Right cardiac atrium (tissue), 5 donors: ENCODE measurements at regions not wholly inside any gene's neighbourhood (a gene's known extent, or its start where the extent isn't known, plus 50 kb on each side); places are given as distances from the start of the nearest gene placed in this dataset.

Experiments
- ATAC-seq, 2 donors: fragments of 200-7000 bp; cut with Tn5 transposase; one replicate each; pipeline versions ENCODE4 v1.8.0 to v1.9.1; 2020; ENCODE audit warnings: moderate library complexity in 2 of 2, mild to moderate bottlenecking in 1 of 2
- DNase-seq, 3 donors: peaks; one replicate each; pipeline ENCODE4 v3.0.0-alpha.2; 2020
- H3K27ac ChIP-seq: one replicate; pipeline ENCODE4 v1.5.1; 2013; ENCODE audit warnings: mild to moderate bottlenecking, low read length, control low read depth, moderate library complexity
- H3K27me3 ChIP-seq: one replicate; pipeline ENCODE4 v1.6.1; 2013; ENCODE audit not compliant: control insufficient read depth, insufficient read depth
- H3K4me1 ChIP-seq: one replicate; pipeline ENCODE4 v1.6.1; 2013; ENCODE audit warnings: low read length; ENCODE audit not compliant: control insufficient read depth, insufficient read depth
- H3K4me3 ChIP-seq: one replicate; pipeline ENCODE4 v1.5.1; 2013; ENCODE audit warnings: low read length, control low read depth
- H3K9me3 ChIP-seq: one replicate; pipeline ENCODE4 v1.6.1; 2013; ENCODE audit warnings: low read length; ENCODE audit not compliant: control insufficient read depth
- WGBS: extraction: QIAGEN DNeasy Blood & Tissue Kit; methylation state at CpG from one replicate; pipeline ENCODE4 v1.1.7; 2013; 5-methylcytosine and 5-hydroxymethylcytosine counted together
- intact Hi-C, 4 donors: fragments of 100-400 bp; cut with DNase I; formaldehyde crosslinking; loops; one replicate each; pipeline versions ENCODE4 v1.11.0 to v1.14.0; 2022 to 2023
- donor health status: healthy with polysubstance abuse.
- donor health status: DM: no; HTN: yes; CAD: no.
- donor health status: DM: no; HTN: no; CAD: no.
- donor health status: DM: no; HTN: yes; CAD: no; lungs with severe emphysema.
- donor health status: DM: yes; HTN: yes; CAD: no.

DNA sequence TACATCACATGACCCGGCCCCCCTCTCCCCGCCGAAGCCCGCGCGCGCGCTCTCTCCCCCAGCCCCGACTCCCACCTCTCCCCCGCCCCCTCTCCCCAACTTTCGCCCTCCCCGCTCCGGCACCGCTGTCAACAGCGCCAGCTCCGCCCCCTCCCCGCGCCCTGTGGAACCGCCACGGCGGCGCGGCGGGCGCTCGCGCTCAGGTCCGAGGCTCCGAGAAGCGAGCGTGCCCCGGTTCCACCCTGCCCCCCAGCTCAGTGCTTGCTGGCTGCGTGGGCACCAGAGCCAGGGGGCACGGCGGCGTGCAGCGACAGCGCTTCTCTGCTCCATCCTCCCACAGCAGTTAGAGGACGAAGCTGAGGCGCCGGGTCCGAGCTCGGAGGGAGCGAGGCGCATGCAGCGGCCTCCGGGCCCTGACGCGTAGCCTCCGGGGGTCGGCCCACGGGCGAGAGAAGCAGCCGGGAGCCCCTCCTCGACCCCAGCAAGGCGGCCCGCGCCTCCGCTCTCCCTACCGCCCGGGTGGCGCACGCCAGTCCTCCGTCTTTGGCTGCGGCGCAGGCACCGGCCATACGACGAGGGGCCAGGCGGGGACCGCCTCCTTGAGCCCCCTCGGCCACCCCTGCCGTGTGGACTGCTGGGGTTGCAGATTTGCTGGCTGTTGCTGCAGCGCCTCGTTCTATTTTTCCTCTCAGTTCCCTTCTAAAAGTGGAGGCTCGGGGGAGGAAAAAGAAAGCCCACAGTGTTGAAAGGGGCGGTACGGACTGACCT, 109.5 kb downstream of the KCNRG start:
- Histone ChIP-seq H3K4me3 (peak overlapping the region; percentile 55), H3K27ac (peak overlapping the region; percentile 94), H3K4me1 (no peaks in the 10 kb centered on the region), H3K9me3 (no peaks in the 10 kb centered on the region), H3K27me3 (no peaks in the 10 kb centered on the region)
- intact Hi-C loops, result no loop called here
- WGBS, result under 1% methylated on average over 78 of the region's 78 CpGs
- DNase-seq (peak; percentile 43 to 99 (median 98)), ATAC-seq (peak; percentile 24 to 42)

- intact Hi-C loops, result no loop called here
- Histone ChIP-seq H3K9me3 (no peaks in the 10 kb centered on the region), H3K4me3 (peak overlapping the region; percentile 55), H3K27ac (peak overlapping the region; percentile 94), H3K27me3 (no peaks in the 10 kb centered on the region), H3K4me1 (no peaks in the 10 kb centered on the region)
- DNase-seq, result peak in 1 of 3 donors; percentile 31
- peak; percentile 2 for ATAC-seq
- WGBS, result under 1% methylated on average over 31 of the region's 31 CpGs
Observed at GRCh38 chr13:50125304-50125553, 110.0 kb downstream of the KCNRG start.

GRCh38 chr13:50125554-50126262, 110.5 kb downstream of the KCNRG start:
- Histone ChIP-seq H3K4me1 (no peaks in the 10 kb centered on the region), H3K27ac (peak overlapping the region; percentile 49), H3K4me3 (peak overlapping the region; percentile 55), H3K9me3 (no peaks in the 10 kb centered on the region), H3K27me3 (no peaks in the 10 kb centered on the region)
- ATAC-seq (peak; percentile 48 to 53), DNase-seq (peak; percentile 89 to 97 (median 96))
- intact Hi-C loops, result no loop called here
- 2% methylated on average over 87 of the region's 87 CpGs for WGBS

- WGBS, result 69% methylated on average over 28 of the region's 28 CpGs
- Histone ChIP-seq H3K27me3 (no peaks in the 10 kb centered on the region), H3K4me1 (no peaks in the 10 kb centered on the region), H3K27ac (peak overlapping the region; percentile 49), H3K4me3 (peak overlapping the region; percentile 55), H3K9me3 (no peaks in the 10 kb centered on the region)
- intact Hi-C loops, result no loop called here
- DNase-seq (peak in 2 of 3 donors; percentile 49 to 67), ATAC-seq (no peak)
Observed at GRCh38 chr13:50126263-50126992, 111.2 kb downstream of the KCNRG start.

DNA sequence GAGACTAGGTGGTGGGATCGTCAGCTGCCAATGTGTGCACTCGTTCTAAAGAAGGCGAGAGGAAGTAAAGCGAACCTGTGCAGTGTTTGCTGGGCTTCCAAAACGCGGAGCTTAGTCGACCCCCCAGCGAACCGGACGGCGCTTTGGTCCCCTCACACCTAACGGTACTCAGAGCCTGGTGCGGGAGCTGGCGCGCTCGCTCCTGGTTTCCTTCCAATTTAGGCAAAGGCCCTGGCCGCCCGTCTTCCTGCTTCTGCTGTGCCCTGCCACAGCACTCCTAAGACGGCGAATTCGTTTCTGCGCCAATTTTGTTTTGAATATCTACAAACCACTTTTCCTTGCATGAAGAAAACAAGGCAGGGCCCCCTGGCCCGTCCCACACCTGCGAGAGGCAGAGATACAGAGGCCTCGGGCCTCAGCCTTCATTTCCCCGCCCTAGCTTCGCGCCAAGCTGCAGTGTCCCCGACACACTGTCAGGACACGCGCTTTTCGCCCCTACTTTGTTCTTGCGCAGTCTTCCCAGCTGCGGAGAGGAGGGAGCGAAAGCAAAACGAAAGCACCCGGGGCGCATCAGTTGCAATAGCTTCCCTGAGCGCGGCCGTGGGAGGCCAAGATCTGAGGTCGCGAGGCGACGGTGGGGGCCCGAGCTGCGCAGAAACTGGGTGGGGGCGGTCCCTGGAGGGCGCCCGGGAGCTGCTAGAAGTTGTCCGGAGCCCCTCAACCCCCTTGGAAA, 111.9 kb downstream of the KCNRG start:
- H3K4me1 ChIP-seq, result no peaks in the 10 kb centered on the region
- H3K27me3 ChIP-seq, result no peaks in the 10 kb centered on the region
- H3K4me3 ChIP-seq, result peak overlapping the region; percentile 48
- DNase-seq, result peak; percentile 40 to 81 (median 74)
- no peaks in the 10 kb centered on the region for H3K9me3 ChIP-seq
- ATAC-seq, result no peak
- intact Hi-C loops, result no loop called here
- 40% methylated on average over 51 of the region's 51 CpGs for WGBS
- no peak overlapping the region for H3K27ac ChIP-seq

GRCh38 chr13:50127726-50128291, 112.6 kb downstream of the KCNRG start:
- no peaks in the 10 kb centered on the region for H3K9me3 ChIP-seq
- DNase-seq, result peak in 2 of 3 donors; percentile 47 to 60
- no peaks in the 10 kb centered on the region for H3K27me3 ChIP-seq
- 56% methylated on average over 39 of the region's 39 CpGs for WGBS
- no peak overlapping the region for H3K27ac ChIP-seq
- H3K4me3 ChIP-seq, result peak overlapping the region; percentile 48
- no peaks in the 10 kb centered on the region for H3K4me1 ChIP-seq
- intact Hi-C loops, result no loop called here
- ATAC-seq, result no peak

- no peak overlapping the region for H3K27ac ChIP-seq
- DNase-seq (peak in 2 of 3 donors; percentile 29 to 38), ATAC-seq (no peak)
- no peaks in the 10 kb centered on the region for H3K27me3 ChIP-seq
- no peak overlapping the region for H3K4me3 ChIP-seq
- no peaks in the 10 kb centered on the region for H3K4me1 ChIP-seq
- no peaks in the 10 kb centered on the region for H3K9me3 ChIP-seq
- intact Hi-C loops, result no loop called here
- 83% methylated on average over 18 of the region's 18 CpGs for WGBS
Observed at GRCh38 chr13:50128428-50128931, 113.2 kb downstream of the KCNRG start.

- intact Hi-C loops, result no loop called here
- ATAC-seq (no peak), DNase-seq (no peak)
- no peaks in the 10 kb centered on the region for H3K9me3 ChIP-seq
- 40% methylated on average over 30 of the region's 30 CpGs for WGBS
- H3K27ac ChIP-seq, result no peak overlapping the region
- H3K4me1 ChIP-seq, result no peaks in the 10 kb centered on the region
- H3K4me3 ChIP-seq, result peak overlapping the region; percentile 57
- H3K27me3 ChIP-seq, result no peaks in the 10 kb centered on the region
Observed at GRCh38 chr13:50129081-50129705, 113.9 kb downstream of the KCNRG start.

DNA sequence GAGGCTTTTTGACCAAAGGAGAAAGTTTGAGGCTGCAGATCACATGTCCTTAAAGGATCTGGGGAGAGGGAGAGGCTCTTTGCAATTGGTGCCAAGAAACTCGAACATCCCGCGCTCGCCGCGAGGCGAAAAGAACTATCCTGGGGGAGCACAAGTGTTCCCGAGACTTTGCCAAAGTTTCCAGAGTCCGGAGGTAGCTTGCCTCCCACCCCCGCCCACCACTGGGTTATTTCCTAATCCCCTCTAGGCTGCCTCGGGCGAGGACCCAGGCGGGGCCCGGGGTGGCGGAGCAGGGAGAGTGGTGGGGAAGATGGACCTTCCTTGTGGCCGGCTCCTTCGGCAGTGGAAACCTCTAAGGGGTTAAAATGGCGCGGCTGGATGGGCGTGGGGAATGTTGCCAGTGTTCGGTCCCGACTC, 114.5 kb downstream of the KCNRG start:
- Histone ChIP-seq H3K4me3 (peak overlapping the region; percentile 57), H3K27ac (no peak overlapping the region), H3K9me3 (no peaks in the 10 kb centered on the region), H3K27me3 (no peaks in the 10 kb centered on the region), H3K4me1 (no peaks in the 10 kb centered on the region)
- DNase-seq (peak in 2 of 3 donors; percentile 62 to 64), ATAC-seq (no peak)
- intact Hi-C loops, result no loop called here
- 3% methylated on average over 22 of the region's 22 CpGs for WGBS
